H1 (cell line): ENCODE measurements at regions not wholly inside any gene's neighbourhood (a gene's known extent, or its start where the extent isn't known, plus 50 kb on each side); places are given as distances from the start of the nearest gene placed in this dataset.

Experiments used
- EGR1 ChIP-seq: IDR thresholded peaks from 2 replicates; pipeline ENCODE4 v1.6.1; 2011; ENCODE audit warnings: low read depth, low read length, borderline replicate concordance
- EZH2 ChIP-seq: fragments of 200-600 bp; sonication (generic); IDR thresholded peaks from 2 replicates; pipeline ENCODE4 v1.7.1; 2012; ENCODE audit warnings: low read depth, mild to moderate bottlenecking, moderate library complexity, low read length, inconsistent platforms; ENCODE audit not compliant: severe bottlenecking
- HDAC2 ChIP-seq, 2 experiments: fragments of 300-600 bp in 1 of 2; sonication (generic) in 1 of 2; IDR thresholded peaks; 2 replicates each; pipeline ENCODE4 v1.6.1; 2011 to 2012; ENCODE audit warnings: low read depth in 2 of 2, low read length in 2 of 2, mild to moderate bottlenecking in 2 of 2, moderate library complexity in 2 of 2, borderline replicate concordance in 1 of 2, inconsistent platforms in 1 of 2
- POU5F1 ChIP-seq: IDR thresholded peaks from 2 replicates; pipeline ENCODE4 v1.6.1; 2011; ENCODE audit warnings: low read depth, mild to moderate bottlenecking, low read length, moderate library complexity
- RBBP5 ChIP-seq: IDR thresholded peaks from 2 replicates; pipeline ENCODE4 v1.7.1; 2012; ENCODE audit warnings: low read depth, mild to moderate bottlenecking, inconsistent platforms, low read length, moderate library complexity, borderline replicate concordance
- SUZ12 ChIP-seq: fragments of 200-600 bp; sonication (generic); IDR thresholded peaks from 2 replicates; pipeline ENCODE4 v1.6.1; 2012; ENCODE audit warnings: mild to moderate bottlenecking, inconsistent platforms, low read length, moderate library complexity, mixed read lengths
- TBP ChIP-seq: IDR thresholded peaks from 2 replicates; pipeline ENCODE4 v1.6.1; 2011; ENCODE audit warnings: low read depth, low read length, improper control_type of control experiment

- TF ChIP-seq EZH2 (no peak), SUZ12 (no peak), RBBP5 (no peak), POU5F1 (no peak), TBP (no peak), HDAC2 (IDR thresholded peaks at IDR 0.05; ENCODE audit: borderline replicate concordance in 1 of 2, low read depth in 2 of 2, low read length in 2 of 2) (no peak), EGR1 (no peak)
Measured at GRCh38 chr9:1340390-1340789, 290.2 kb downstream of the DMRT2 start (continued).
